WTC11 (cell line): ENCODE measurements at regions not wholly inside any gene's neighbourhood (a gene's known extent, or its start where the extent isn't known, plus 50 kb on each side); places are given as distances from the start of the nearest gene placed in this dataset.

Experiments
- ATAC-seq: fragments of 200-7000 bp; cut with Tn5 transposase; 2 replicates; pipeline ENCODE4 v1.10.0; 2021; ENCODE audit warnings: mild to moderate bottlenecking, moderate library complexity
- CTCF ChIA-PET: fragments of 300-600 bp; sonication (Branson Sonifier 250); formaldehyde crosslinking; loops from one replicate; lab custom pipeline; 2021; ENCODE audit warnings: antibody characterized with exemption; lab: Charles Lee
- POLR2A ChIA-PET: fragments of 350-600 bp; sonication (Branson Sonifier 250); formaldehyde crosslinking; loops from one replicate; lab custom pipeline; 2021; ENCODE audit warnings: antibody characterized with exemption; lab: Charles Lee
- DNase-seq: peaks from one replicate; pipeline ENCODE4 v3.0.0; 2021; ENCODE audit warnings: low spot score
- H3K27ac Mint-ChIP-seq: 2 replicates; pipeline ENCODE4 v1.8.0; 2021; ENCODE audit warnings: mixed read lengths
- H3K27me3 Mint-ChIP-seq: 2 replicates; pipeline ENCODE4 v1.8.0; 2021; ENCODE audit warnings: low read depth, mild to moderate bottlenecking, moderate library complexity, mixed read lengths
- H3K36me3 Mint-ChIP-seq: 2 replicates; pipeline ENCODE4 v1.8.0; 2021; ENCODE audit warnings: mixed read lengths
- H3K4me1 Mint-ChIP-seq: 2 replicates; pipeline ENCODE4 v1.8.0; 2022; ENCODE audit warnings: mixed read lengths
- H3K4me3 Mint-ChIP-seq: 2 replicates; pipeline ENCODE4 v1.8.0; 2021; ENCODE audit warnings: mild to moderate bottlenecking, moderate library complexity, mixed read lengths
- H3K9me3 Mint-ChIP-seq: 2 replicates; pipeline ENCODE4 v1.8.0; 2021; ENCODE audit warnings: mixed read lengths
- AR ChIP-seq: fragments of 250-450 bp; sonication (Bioruptor Pico); IDR thresholded peaks from 2 replicates; pipeline ENCODE4 v1.9.0; 2021; ENCODE audit warnings: mild to moderate bottlenecking
- ARID4B ChIP-seq: sonication (generic); formaldehyde crosslinking; IDR thresholded peaks from 2 replicates; pipeline ENCODE4 v1.8.0; 2023; ENCODE audit warnings: missing genetic modification reagents, mild to moderate bottlenecking, borderline replicate concordance
- ATF2 ChIP-seq: sonication (generic); formaldehyde crosslinking; IDR thresholded peaks from 2 replicates; pipeline ENCODE4 v1.8.1; 2022; ENCODE audit warnings: low read depth, missing genetic modification reagents, borderline replicate concordance
- CDX4 ChIP-seq: fragments of 250-450 bp; sonication (Bioruptor Pico); IDR thresholded peaks from 2 replicates; pipeline ENCODE4 v1.9.0; 2021; ENCODE audit warnings: moderate library complexity, mild to moderate bottlenecking, inconsistent platforms, borderline replicate concordance
- CTCF ChIP-seq: fragments of 200-600 bp; IDR thresholded peaks from 2 replicates; pipeline ENCODE4 v1.8.0; 2022; ENCODE audit warnings: antibody characterized with exemption
- ELF4 ChIP-seq: sonication (generic); formaldehyde crosslinking; IDR thresholded peaks from 2 replicates; pipeline ENCODE4 v1.8.1; 2022; ENCODE audit warnings: low read depth, mild to moderate bottlenecking, moderate library complexity, missing genetic modification reagents
- GTF2I ChIP-seq: fragments of 250-450 bp; sonication (Bioruptor Pico); conservative IDR thresholded peaks from 2 replicates; pipeline ENCODE4 v1.4.0; 2021; ENCODE audit warnings: mild to moderate bottlenecking
- HMGA2 ChIP-seq: fragments of 250-450 bp; sonication (Bioruptor Pico); IDR thresholded peaks from 2 replicates; pipeline ENCODE4 v1.4.0; 2021; ENCODE audit warnings: mild to moderate bottlenecking, moderate library complexity
- IRF1 ChIP-seq: sonication (generic); formaldehyde crosslinking; IDR thresholded peaks from 2 replicates; pipeline ENCODE4 v1.8.0; 2023; ENCODE audit warnings: missing genetic modification reagents
- NR3C1 ChIP-seq: sonication (generic); formaldehyde crosslinking; conservative IDR thresholded peaks from 2 replicates; pipeline ENCODE4 v1.8.1; 2023; ENCODE audit warnings: low read depth, mild to moderate bottlenecking, missing genetic modification reagents
- SOX15 ChIP-seq: fragments of 250-450 bp; sonication (Bioruptor Pico); IDR thresholded peaks from 2 replicates; pipeline ENCODE4 v1.9.0; 2021; ENCODE audit warnings: mild to moderate bottlenecking
- ZNF396 ChIP-seq: fragments of 250-450 bp; sonication (Bioruptor Pico); IDR thresholded peaks from 2 replicates; pipeline ENCODE4 v1.8.0; 2021; ENCODE audit warnings: mild to moderate bottlenecking, moderate library complexity, borderline replicate concordance
- ZNF423 ChIP-seq: fragments of 250-450 bp; sonication (Bioruptor Pico); IDR thresholded peaks from 2 replicates; pipeline ENCODE4 v2.1.2; 2022; ENCODE audit warnings: mild to moderate bottlenecking, moderate library complexity
- ZNF512 ChIP-seq: sonication (generic); formaldehyde crosslinking; IDR thresholded peaks from 2 replicates; pipeline ENCODE4 v1.8.1; 2022; ENCODE audit warnings: missing genetic modification reagents, borderline replicate concordance

- no peak for TF ChIP-seq ARID4B
- no peak for TF ChIP-seq ATF2 (CRISPR knock-in tag)
- no peak for TF ChIP-seq ZNF512 (CRISPR knock-in tag)
- no peak for TF ChIP-seq ZNF396 (CRISPR knock-in tag)
- no peak for TF ChIP-seq SOX15 (CRISPR knock-in tag)
- TF ChIP-seq HMGA2 (CRISPR knock-in tag), result no peak
- no peak for TF ChIP-seq AR (CRISPR knock-in tag)
- TF ChIP-seq CTCF, result no peak
- TF ChIP-seq ZNF423, result no peak
- no peak for TF ChIP-seq GTF2I (CRISPR knock-in tag)
- no peak for TF ChIP-seq IRF1
Observed at GRCh38 chr16:59686405-59686804, 952.3 kb upstream of the GOT2 start (continued).

- H3K27ac Mint-ChIP-seq, result no peak overlapping the region
- H3K4me3 Mint-ChIP-seq, result no peak overlapping the region
- POLR2A ChIA-PET, result no interaction called here
- ATAC-seq (no peak), DNase-seq (no peak)
- CTCF ChIA-PET, result no interaction called here
- peaks cover 40% of the 10 kb centered on the region for H3K36me3 Mint-ChIP-seq
- peaks cover 51% of the 10 kb centered on the region for H3K9me3 Mint-ChIP-seq
- TF ChIP-seq CDX4 (CRISPR knock-in tag) (no peak), NR3C1 (CRISPR knock-in tag) (no peak), ELF4 (no peak)
- H3K4me1 Mint-ChIP-seq, result peaks cover 21% of the 10 kb centered on the region
- H3K27me3 Mint-ChIP-seq, result no peaks in the 10 kb centered on the region; the same call in none of the 2 replicates
Observed at GRCh38 chr16:59684911-59685310, 950.8 kb upstream of the GOT2 start.
